Cardiac fibroblast (primary cell): ENCODE measurements at regions not wholly inside any gene's neighbourhood (a gene's known extent, or its start where the extent isn't known, plus 50 kb on each side); places are given as distances from the start of the nearest gene placed in this dataset.

Source experiments
- DNase-seq, 2 donors: peaks; one replicate each; pipeline versions ENCODE4 v3.0.0 to v3.0.0-alpha.2; 2010; ENCODE audit warnings: low read depth in 2 of 2
- H3K4me3 ChIP-seq, 2 donors: replicated peaks in 1 of 2; 1 replicate in 1 of 2; 2 replicates in 1 of 2; pipeline ENCODE4 v1.5.1; 2011; ENCODE audit warnings: low read depth in 2 of 2, low read length in 2 of 2, mild to moderate bottlenecking in 2 of 2, moderate library complexity in 1 of 2
- TF ChIP-seq, protein P1 (sequence below): IDR thresholded peaks from one replicate; pipeline ENCODE4 v1.5.1; 2011; ENCODE audit warnings: low read depth, mild to moderate bottlenecking, low read length, inconsistent platforms

- peak; percentile 61 to 74 for DNase-seq
- TF ChIP-seq, protein P1, sequence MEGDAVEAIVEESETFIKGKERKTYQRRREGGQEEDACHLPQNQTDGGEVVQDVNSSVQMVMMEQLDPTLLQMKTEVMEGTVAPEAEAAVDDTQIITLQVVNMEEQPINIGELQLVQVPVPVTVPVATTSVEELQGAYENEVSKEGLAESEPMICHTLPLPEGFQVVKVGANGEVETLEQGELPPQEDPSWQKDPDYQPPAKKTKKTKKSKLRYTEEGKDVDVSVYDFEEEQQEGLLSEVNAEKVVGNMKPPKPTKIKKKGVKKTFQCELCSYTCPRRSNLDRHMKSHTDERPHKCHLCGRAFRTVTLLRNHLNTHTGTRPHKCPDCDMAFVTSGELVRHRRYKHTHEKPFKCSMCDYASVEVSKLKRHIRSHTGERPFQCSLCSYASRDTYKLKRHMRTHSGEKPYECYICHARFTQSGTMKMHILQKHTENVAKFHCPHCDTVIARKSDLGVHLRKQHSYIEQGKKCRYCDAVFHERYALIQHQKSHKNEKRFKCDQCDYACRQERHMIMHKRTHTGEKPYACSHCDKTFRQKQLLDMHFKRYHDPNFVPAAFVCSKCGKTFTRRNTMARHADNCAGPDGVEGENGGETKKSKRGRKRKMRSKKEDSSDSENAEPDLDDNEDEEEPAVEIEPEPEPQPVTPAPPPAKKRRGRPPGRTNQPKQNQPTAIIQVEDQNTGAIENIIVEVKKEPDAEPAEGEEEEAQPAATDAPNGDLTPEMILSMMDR, result peak; percentile 81
- H3K4me3 ChIP-seq, result no peak overlapping the region
These were observed 129.4 kb upstream of the SEC14L1 start for GRCh38 chr17:77011173-77012011.

GRCh38 chr17:77018504-77018903 lies 122.3 kb upstream of the SEC14L1 start:
- no peak overlapping the region for H3K4me3 ChIP-seq
- TF ChIP-seq, protein P1, result no peak
- no peak for DNase-seq

DNA sequence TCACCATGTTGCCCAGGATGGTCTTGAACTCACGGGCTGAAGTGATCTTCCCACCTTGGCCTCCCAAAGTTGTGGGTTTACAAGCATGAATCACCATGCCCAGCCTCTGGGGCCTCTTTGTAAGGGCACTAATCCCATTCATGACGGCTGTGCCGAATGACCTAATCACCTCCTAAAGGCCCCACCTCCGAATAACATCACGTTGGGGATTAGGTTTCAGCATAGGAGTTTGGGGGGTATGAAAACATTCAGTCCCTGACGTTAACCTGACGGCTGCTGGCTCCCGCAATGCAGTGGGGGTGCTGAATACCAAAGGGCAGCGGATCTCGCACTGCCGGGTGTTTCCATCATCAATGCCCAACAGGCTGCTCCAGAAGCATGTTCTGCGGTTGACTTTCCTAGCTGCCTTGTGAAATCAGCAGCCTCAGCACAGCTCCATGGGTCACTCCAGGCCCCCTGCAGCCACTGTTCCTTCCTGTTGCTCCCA lies 120.8 kb upstream of the SEC14L1 start:
- TF ChIP-seq, protein P1, result no peak
- no peak overlapping the region for H3K4me3 ChIP-seq
- peak in 1 of 2 donors; percentile 7 for DNase-seq

- DNase-seq, result no peak
- H3K4me3 ChIP-seq, result no peak overlapping the region
- TF ChIP-seq, protein P1, result no peak
These were observed 119.8 kb upstream of the SEC14L1 start for GRCh38 chr17:77020973-77021372.

- TF ChIP-seq, protein P1, result no peak
- DNase-seq, result no peak
- no peak overlapping the region for H3K4me3 ChIP-seq
These were observed 118.0 kb upstream of the SEC14L1 start for GRCh38 chr17:77022766-77023165.

DNA sequence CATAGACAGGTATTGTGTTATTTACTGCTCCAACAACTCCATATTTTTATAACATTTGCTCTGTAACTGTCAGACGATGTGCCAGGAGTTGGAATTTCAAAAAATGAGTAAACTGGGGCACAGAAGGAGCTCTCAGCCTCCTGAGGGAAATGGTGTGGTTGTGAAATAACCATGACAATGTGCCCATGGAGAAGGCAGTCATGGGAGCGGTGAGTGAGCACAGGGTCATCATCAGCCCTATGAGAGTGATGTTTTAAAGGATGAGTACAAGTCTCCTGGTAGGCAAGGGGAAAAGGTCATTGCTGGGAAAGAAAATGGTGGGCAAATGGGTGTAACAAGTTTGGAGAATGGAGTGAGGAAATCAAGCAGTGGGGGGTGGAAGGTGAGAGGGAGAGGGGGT lies 115.0 kb upstream of the SEC14L1 start:
- H3K4me3 ChIP-seq, result no peak overlapping the region
- TF ChIP-seq, protein P1, result no peak
- DNase-seq, result no peak
